ENCODE measurements at regions not wholly inside any gene's neighbourhood (a gene's known extent, or its start where the extent isn't known, plus 50 kb on each side); places are given as distances from the start of the nearest gene placed in this dataset.

DNA sequence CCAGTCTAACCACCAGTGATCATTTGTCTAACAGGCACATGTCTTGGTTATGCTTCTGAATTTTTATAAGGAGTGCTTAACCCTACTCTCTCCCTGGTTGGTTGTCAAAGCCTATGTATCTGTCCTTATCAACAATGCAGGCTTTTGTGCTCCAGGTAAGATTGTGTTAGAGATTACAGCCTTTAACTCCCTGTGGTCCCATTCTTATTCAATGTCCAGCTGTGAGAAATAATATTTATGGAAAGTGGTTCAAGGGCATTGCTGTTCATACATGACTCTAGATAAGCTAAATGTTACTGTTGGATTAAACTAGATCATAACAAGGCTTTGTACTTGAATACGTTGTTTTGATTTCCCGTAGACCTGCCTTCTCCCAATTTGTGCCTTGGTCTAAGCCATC is 146.1 kb upstream of the TSC22D2 start:
- Mint-ChIP-seq H3K27me3 (peaks cover 2% of the 10 kb centered on the region), H3K4me3 (no peak overlapping the region), H3K36me3 (no peaks in the 10 kb centered on the region), H3K4me1 (no peaks in the 10 kb centered on the region), H3K9me3 (no peaks in the 10 kb centered on the region), H3K27ac (no peak overlapping the region)
- DNase-seq: no peak
- ATAC-seq (ENCODE audit: low read depth): no peak
- POLR2A ChIA-PET: no interaction called here

DNA sequence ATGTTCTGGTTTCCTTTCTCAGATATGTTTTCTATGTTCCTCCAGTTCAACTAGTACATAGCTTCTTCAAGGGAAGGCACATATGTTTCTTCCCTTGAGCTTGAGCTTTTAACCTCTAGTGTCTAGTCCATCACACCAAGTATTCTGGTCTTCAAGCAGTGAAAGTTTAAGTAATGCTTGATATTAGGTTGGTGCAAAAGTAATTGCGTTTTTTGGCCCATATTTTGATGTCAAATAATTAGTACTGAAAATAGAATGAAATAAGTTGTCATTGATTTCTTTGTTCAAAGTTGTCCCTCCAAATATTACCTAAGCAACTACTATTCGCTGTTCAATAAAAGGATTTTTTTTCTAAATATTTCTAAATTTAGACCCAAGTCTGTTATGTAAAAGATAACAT is 146.7 kb upstream of the TSC22D2 start:
- no peaks in the 10 kb centered on the region for H3K36me3 Mint-ChIP-seq
- DNase-seq (no peak), ATAC-seq (ENCODE audit: low read depth) (no peak)
- no peak overlapping the region for H3K4me3 Mint-ChIP-seq
- H3K27ac Mint-ChIP-seq: no peak overlapping the region
- peaks cover 2% of the 10 kb centered on the region for H3K27me3 Mint-ChIP-seq
- H3K9me3 Mint-ChIP-seq: no peaks in the 10 kb centered on the region
- POLR2A ChIA-PET: no interaction called here
- H3K4me1 Mint-ChIP-seq: no peaks in the 10 kb centered on the region

DNA sequence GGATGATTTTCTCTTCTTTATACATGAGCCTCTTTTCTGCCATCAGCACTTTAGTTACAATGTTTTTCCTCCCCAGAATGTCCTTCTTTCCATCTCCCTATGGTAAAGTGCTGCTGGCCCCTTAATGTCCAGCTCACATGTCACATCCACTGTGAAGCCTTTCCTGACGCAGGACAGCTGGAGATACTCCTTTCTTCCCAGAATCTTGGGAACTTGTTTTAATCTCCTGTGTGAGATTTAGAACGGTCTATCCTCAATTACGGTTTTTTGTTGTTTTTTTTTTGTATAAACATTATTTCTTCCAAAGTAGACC is 147.7 kb upstream of the TSC22D2 start:
- no peak overlapping the region for H3K4me3 Mint-ChIP-seq
- no peaks in the 10 kb centered on the region for H3K9me3 Mint-ChIP-seq
- no peaks in the 10 kb centered on the region for H3K36me3 Mint-ChIP-seq
- DNase-seq (no peak), ATAC-seq (ENCODE audit: low read depth) (no peak)
- H3K27me3 Mint-ChIP-seq: peaks cover 2% of the 10 kb centered on the region
- no peak overlapping the region for H3K27ac Mint-ChIP-seq
- POLR2A ChIA-PET: no interaction called here
- no peaks in the 10 kb centered on the region for H3K4me1 Mint-ChIP-seq

DNA sequence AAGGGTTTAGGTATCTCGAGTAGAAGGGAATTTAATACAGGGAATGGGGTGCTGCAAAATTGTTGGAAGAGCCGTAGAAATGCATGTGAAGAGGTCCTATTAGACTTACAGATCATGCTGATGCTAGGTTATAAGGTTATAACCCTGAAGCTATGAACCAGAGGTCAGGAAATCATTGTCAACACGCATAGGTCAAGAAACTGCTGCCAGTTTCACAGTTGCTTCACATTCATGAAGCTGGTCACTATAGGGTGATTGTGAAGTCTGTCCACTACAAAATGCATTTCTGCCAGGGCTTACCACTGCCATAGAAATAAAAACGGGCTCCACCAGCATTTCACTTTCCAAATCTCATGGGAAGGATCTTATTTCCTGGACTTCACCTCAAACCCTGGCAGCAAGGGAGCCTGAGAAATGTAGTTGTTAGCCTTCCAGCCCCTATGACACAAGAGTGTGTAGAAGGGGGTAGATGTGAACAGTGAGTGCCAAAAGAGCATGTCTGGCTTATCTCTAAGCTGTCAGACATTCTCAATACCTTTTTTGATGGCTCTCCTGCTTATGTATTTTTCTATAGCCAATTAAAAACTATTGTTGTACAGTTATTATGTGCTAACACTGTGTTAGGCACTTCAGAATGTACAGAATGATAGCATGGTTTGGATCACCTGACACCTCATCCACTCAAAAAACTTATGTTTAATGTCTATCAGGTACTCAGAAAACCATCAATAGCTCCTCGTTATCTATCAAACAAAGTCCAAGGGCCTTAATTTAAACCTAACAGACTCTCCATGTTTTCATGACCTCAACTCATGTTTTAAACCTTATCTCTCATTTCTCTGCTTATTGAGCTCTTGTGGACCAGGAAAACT is 148.3 kb upstream of the TSC22D2 start:
- Mint-ChIP-seq H3K9me3 (no peaks in the 10 kb centered on the region), H3K4me1 (no peaks in the 10 kb centered on the region), H3K27ac (no peak overlapping the region), H3K27me3 (peaks cover 4% of the 10 kb centered on the region), H3K36me3 (no peaks in the 10 kb centered on the region), H3K4me3 (no peak overlapping the region)
- ATAC-seq (ENCODE audit: low read depth) (no peak), DNase-seq (no peak)
- POLR2A ChIA-PET: no interaction called here

DNA sequence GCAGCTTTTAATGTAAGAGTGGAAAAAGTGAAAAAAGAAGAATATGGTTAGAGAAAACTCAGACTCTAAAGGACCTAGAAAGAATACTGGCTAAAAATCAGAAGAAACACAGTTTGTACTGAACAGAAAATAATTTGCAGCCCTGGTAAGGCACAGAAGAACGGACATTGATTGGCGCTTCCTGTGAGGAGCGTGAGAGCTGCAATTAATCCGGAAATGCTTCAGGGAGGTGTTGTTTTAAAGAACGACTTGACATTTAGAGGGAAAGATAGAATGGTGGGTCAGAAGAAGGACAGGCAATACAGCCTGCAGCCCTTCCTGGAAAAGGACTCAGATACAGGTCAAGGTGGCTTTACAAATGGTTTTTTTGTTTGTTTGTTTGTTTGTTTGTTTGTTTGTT is 151.3 kb upstream of the TSC22D2 start:
- no peak for DNase-seq
- Mint-ChIP-seq H3K27me3 (peaks cover 9% of the 10 kb centered on the region), H3K9me3 (no peaks in the 10 kb centered on the region), H3K4me3 (no peak overlapping the region), H3K27ac (no peak overlapping the region), H3K36me3 (no peaks in the 10 kb centered on the region), H3K4me1 (no peaks in the 10 kb centered on the region)
- no peak for ATAC-seq (ENCODE audit: low read depth)
- POLR2A ChIA-PET: no interaction called here

DNA sequence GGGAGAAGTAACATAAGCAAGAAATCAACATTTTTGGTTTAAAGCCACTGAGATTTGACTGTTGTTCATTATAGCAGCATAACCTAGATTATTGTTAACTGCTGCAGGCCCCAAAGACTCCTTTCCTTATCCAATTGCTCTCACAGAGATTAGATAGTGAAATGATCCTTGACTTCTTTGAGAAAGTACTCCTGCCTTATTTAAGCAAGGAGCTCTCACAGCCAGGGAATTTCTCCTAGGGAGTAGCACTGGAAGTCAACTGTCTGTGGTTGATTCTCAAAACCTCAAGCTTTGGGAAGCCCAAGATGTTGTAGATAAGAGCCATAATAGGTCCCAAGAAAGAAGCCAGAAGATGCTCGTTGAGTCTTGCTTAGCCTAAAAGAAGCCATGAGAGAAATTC is 151.8 kb upstream of the TSC22D2 start:
- DNase-seq (no peak), ATAC-seq (ENCODE audit: low read depth) (no peak)
- H3K4me1 Mint-ChIP-seq: no peaks in the 10 kb centered on the region
- POLR2A ChIA-PET: no interaction called here
- no peaks in the 10 kb centered on the region for H3K36me3 Mint-ChIP-seq
- no peaks in the 10 kb centered on the region for H3K9me3 Mint-ChIP-seq
- H3K4me3 Mint-ChIP-seq: no peak overlapping the region
- no peak overlapping the region for H3K27ac Mint-ChIP-seq
- peaks cover 10% of the 10 kb centered on the region for H3K27me3 Mint-ChIP-seq

GRCh38 chr3:150255826-150256225 is 152.3 kb upstream of the TSC22D2 start:
- H3K9me3 Mint-ChIP-seq: no peaks in the 10 kb centered on the region

DNA sequence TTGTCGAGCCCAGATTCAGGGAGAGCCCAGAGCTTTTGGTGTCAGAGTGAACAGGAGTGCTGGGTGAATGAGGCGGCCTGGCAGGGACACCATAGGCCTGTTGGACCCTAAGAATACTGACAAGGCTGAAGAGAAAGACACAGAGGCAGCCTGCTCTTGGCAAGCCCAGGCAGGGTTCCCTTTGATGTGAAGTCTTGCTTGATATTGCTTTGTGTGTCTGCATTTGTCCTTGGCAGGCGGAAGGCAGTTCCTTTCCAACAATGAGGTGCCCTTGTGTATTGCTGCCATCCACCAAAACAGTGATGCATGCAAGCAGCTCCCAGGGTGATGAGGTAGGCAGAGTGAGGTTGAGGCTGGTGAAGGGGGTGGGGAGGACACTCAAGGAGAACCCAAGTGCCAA is 152.7 kb upstream of the TSC22D2 start:
- H3K4me3 Mint-ChIP-seq: no peak overlapping the region
- DNase-seq: no peak
- no peak for ATAC-seq (ENCODE audit: low read depth)
- H3K36me3 Mint-ChIP-seq: no peaks in the 10 kb centered on the region
- H3K9me3 Mint-ChIP-seq: no peaks in the 10 kb centered on the region
- H3K27ac Mint-ChIP-seq: no peak overlapping the region
- POLR2A ChIA-PET: no interaction called here
- peaks cover 10% of the 10 kb centered on the region for H3K27me3 Mint-ChIP-seq
- no peaks in the 10 kb centered on the region for H3K4me1 Mint-ChIP-seq

More at GRCh38 chr3:150255826-150256225, 152.3 kb upstream of the TSC22D2 start:
- DNase-seq (no peak), ATAC-seq (ENCODE audit: low read depth) (no peak)
- Mint-ChIP-seq H3K4me3 (no peak overlapping the region), H3K36me3 (no peaks in the 10 kb centered on the region), H3K27ac (no peak overlapping the region), H3K4me1 (no peaks in the 10 kb centered on the region), H3K27me3 (peaks cover 10% of the 10 kb centered on the region)
- POLR2A ChIA-PET: no interaction called here

DNA sequence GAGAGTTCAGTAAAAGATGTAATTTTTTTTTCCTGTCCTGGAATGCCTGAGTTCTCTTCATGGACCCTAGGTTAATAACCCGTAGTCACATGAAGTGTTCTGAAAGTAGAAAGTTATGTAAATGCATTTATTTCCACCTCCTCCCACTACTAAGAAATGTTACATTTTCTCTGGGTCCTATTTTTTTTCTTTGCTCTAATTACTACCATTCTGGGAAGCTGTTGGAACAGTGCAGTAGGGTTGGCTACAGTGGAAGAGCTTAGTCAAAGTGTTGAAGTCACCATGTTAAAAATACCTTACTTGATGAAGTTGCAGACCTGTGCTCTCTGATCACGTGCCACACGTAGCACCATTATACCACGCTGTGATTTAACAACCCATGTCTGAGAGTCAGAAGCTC is 153.8 kb upstream of the TSC22D2 start:
- Mint-ChIP-seq H3K36me3 (no peaks in the 10 kb centered on the region), H3K27ac (no peak overlapping the region), H3K9me3 (no peaks in the 10 kb centered on the region), H3K27me3 (peaks cover 13% of the 10 kb centered on the region), H3K4me3 (no peak overlapping the region), H3K4me1 (no peaks in the 10 kb centered on the region)
- DNase-seq (no peak), ATAC-seq (ENCODE audit: low read depth) (no peak)
- POLR2A ChIA-PET: no interaction called here

DNA sequence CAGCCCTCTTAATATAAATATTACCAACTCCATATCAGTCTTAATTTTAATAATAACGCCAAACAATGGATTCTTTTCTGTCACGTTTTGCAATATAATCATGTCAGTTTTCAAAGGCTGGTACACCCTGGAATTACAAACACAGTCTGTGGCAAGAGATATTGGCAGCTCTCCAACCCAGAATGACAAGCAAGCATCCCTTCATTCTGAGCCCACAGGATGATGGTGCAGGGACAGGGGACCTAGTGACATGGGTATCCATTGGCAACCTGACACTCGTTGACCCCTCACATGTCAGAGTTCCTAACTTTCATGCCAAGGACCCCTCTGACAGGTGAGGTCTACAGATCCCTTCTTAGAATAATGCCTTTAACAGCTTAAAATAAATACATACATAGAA is 154.5 kb upstream of the TSC22D2 start:
- no peaks in the 10 kb centered on the region for H3K36me3 Mint-ChIP-seq
- H3K27ac Mint-ChIP-seq: no peak overlapping the region
- DNase-seq (no peak), ATAC-seq (ENCODE audit: low read depth) (no peak)
- POLR2A ChIA-PET: no interaction called here
- H3K27me3 Mint-ChIP-seq: peaks cover 13% of the 10 kb centered on the region
- H3K4me1 Mint-ChIP-seq: no peaks in the 10 kb centered on the region
- H3K4me3 Mint-ChIP-seq: no peak overlapping the region
- no peaks in the 10 kb centered on the region for H3K9me3 Mint-ChIP-seq

DNA sequence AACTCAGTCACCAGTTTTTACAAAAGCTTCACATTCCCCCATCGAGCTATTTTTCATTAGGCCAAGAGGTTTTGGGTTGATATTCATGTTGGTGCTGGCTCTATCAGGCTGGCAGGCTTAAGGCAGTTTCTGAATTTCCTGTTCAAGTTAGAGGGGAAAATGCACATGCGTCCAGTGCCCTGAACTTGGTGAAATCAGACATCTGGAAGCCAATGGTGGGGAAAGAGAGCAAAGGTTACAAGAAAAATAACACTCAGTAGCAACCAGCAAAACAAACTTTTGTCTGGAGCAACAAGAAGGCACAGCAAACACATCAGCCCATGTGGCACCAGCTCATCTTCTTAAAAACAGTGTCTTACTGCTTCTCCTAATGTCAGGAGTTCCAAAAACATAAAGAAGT is 155.6 kb upstream of the TSC22D2 start:
- POLR2A ChIA-PET: no interaction called here
- ATAC-seq (ENCODE audit: low read depth) (no peak), DNase-seq (no peak)
- Mint-ChIP-seq H3K27me3 (peaks cover 18% of the 10 kb centered on the region), H3K9me3 (no peaks in the 10 kb centered on the region), H3K36me3 (no peaks in the 10 kb centered on the region), H3K4me3 (no peak overlapping the region), H3K4me1 (no peaks in the 10 kb centered on the region), H3K27ac (no peak overlapping the region)

- Mint-ChIP-seq H3K27ac (no peak overlapping the region), H3K27me3 (peaks cover 27% of the 10 kb centered on the region), H3K9me3 (no peaks in the 10 kb centered on the region), H3K4me1 (no peaks in the 10 kb centered on the region), H3K36me3 (no peaks in the 10 kb centered on the region), H3K4me3 (no peak overlapping the region)
- POLR2A ChIA-PET: no interaction called here
- no peak for ATAC-seq (ENCODE audit: low read depth)
- DNase-seq: no peak
These were observed 156.7 kb upstream of the TSC22D2 start for GRCh38 chr3:150251187-150252062.

DNA sequence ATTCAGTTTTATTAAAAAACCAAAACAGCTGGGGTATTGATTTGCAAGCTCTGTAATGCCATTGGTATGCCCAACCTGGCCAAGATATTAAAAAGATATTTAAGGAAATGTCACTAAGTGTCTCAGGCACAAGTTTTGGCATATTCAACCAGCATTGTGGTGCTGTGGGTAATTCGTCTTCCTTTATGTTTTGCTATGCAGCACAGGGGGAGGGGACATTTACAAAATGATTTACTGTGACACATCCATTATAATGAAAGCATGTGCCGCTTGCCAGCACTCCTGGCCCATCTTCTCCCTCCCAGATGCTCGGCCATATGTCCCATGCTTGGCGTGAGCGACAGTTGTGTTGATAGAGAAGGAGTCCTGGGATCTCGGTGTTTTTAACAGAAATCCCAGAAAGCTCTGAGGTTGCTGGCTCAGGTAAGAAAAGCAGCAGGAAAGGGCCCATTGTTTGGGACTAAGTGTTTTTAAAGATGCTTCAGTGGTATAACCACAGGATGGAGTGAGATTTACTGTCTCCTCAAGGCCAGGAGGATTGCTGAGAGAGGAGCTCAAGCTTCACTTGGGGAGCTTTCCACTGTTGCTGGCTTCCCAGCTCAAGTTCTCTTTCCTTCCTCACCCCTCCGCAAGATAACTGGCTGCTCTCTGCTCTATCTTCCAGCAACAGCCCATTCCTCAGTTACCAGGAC is 158.2 kb upstream of the TSC22D2 start:
- POLR2A ChIA-PET: no interaction called here
- no peak overlapping the region for H3K4me3 Mint-ChIP-seq
- no peaks in the 10 kb centered on the region for H3K9me3 Mint-ChIP-seq
- DNase-seq: no peak
- no peak overlapping the region for H3K27ac Mint-ChIP-seq
- H3K27me3 Mint-ChIP-seq: peaks cover 32% of the 10 kb centered on the region
- no peak for ATAC-seq (ENCODE audit: low read depth)
- no peaks in the 10 kb centered on the region for H3K4me1 Mint-ChIP-seq
- no peaks in the 10 kb centered on the region for H3K36me3 Mint-ChIP-seq

Measured in activated naive CD8-positive, alpha-beta T cell treated with anti-CD3 and anti-CD28 coated beads, Interleukin-2, amount 10 ng/mL, durations not matched to agents 7 days and 5 days (primary cell).